ENCODE measurements at regions not wholly inside any gene's neighbourhood (a gene's known extent, or its start where the extent isn't known, plus 50 kb on each side); places are given as distances from the start of the nearest gene placed in this dataset.

- Histone ChIP-seq H3K9me2 (ENCODE audit: insufficient read depth, low read length) (no peaks in the 10 kb centered on the region), H3F3A (ENCODE audit: insufficient read depth, low read length, poor library complexity, severe bottlenecking) (no peaks in the 10 kb centered on the region), H3K27ac (ENCODE audit: low read length) (no peak overlapping the region), H3K9me3 (ENCODE audit: low read length) (no peaks in the 10 kb centered on the region), H3K27me3 (ENCODE audit: insufficient read depth, low read depth, low read length) (no peaks in the 10 kb centered on the region), H3K79me2 (replicated peaks; ENCODE audit: insufficient read depth, low read length) (no peaks in the 10 kb centered on the region), H3K4me3 (ENCODE audit: low read length) (no peak overlapping the region), H3K4me2 (ENCODE audit: low read length) (no peak overlapping the region), H3K36me3 (ENCODE audit: insufficient read depth, low read length) (no peaks in the 10 kb centered on the region), H2AFZ (ENCODE audit: low read depth, low read length) (no peak overlapping the region), H4K20me1 (ENCODE audit: insufficient read depth) (no peaks in the 10 kb centered on the region), H3K9ac (ENCODE audit: low read length) (no peak overlapping the region)
- TF ChIP-seq SMC3 (conservative IDR thresholded peaks at IDR 0.05; ENCODE audit: poor library complexity): no peak
- TF ChIP-seq REST (IDR thresholded peaks at IDR 0.05; ENCODE audit: borderline replicate concordance): no peak
- TF ChIP-seq MXI1 (conservative IDR thresholded peaks at IDR 0.05; ENCODE audit: poor library complexity, severe bottlenecking): no peak
- no peak for TF ChIP-seq POLR2AphosphoS5 (IDR thresholded peaks at IDR 0.05)
- TF ChIP-seq, protein P1, sequence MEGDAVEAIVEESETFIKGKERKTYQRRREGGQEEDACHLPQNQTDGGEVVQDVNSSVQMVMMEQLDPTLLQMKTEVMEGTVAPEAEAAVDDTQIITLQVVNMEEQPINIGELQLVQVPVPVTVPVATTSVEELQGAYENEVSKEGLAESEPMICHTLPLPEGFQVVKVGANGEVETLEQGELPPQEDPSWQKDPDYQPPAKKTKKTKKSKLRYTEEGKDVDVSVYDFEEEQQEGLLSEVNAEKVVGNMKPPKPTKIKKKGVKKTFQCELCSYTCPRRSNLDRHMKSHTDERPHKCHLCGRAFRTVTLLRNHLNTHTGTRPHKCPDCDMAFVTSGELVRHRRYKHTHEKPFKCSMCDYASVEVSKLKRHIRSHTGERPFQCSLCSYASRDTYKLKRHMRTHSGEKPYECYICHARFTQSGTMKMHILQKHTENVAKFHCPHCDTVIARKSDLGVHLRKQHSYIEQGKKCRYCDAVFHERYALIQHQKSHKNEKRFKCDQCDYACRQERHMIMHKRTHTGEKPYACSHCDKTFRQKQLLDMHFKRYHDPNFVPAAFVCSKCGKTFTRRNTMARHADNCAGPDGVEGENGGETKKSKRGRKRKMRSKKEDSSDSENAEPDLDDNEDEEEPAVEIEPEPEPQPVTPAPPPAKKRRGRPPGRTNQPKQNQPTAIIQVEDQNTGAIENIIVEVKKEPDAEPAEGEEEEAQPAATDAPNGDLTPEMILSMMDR (IDR thresholded peaks at IDR 0.05; ENCODE audit: poor library complexity, severe bottlenecking): no peak
- TF ChIP-seq RAD21 (conservative IDR thresholded peaks at IDR 0.05): no peak
- no peak for TF ChIP-seq EP300 (conservative IDR thresholded peaks at IDR 0.05; ENCODE audit: poor library complexity, severe bottlenecking)
- TF ChIP-seq TAF1 (IDR thresholded peaks at IDR 0.05; ENCODE audit: low read depth): no peak
- no peak for TF ChIP-seq EZH2 (IDR thresholded peaks at IDR 0.05; ENCODE audit: borderline replicate concordance, insufficient read depth, low read length, poor library complexity, severe bottlenecking)
Observed at GRCh38 chr7:41037691-41038090, 665.2 kb downstream of the INHBA start.

GRCh38 chr7:41035794-41036193 lies 667.1 kb downstream of the INHBA start:
- H3K36me3 ChIP-seq (ENCODE audit: insufficient read depth, low read length): no peaks in the 10 kb centered on the region
- no peak overlapping the region for H3K4me3 ChIP-seq (ENCODE audit: low read length)
- no peak for TF ChIP-seq EP300 (conservative IDR thresholded peaks at IDR 0.05; ENCODE audit: poor library complexity, severe bottlenecking)
- no peak for TF ChIP-seq RAD21 (conservative IDR thresholded peaks at IDR 0.05)
- TF ChIP-seq MXI1 (conservative IDR thresholded peaks at IDR 0.05; ENCODE audit: poor library complexity, severe bottlenecking): no peak
- no peak for TF ChIP-seq SMC3 (conservative IDR thresholded peaks at IDR 0.05; ENCODE audit: poor library complexity)
- no peak for TF ChIP-seq POLR2AphosphoS5 (IDR thresholded peaks at IDR 0.05)
- TF ChIP-seq, protein P1 (IDR thresholded peaks at IDR 0.05; ENCODE audit: poor library complexity, severe bottlenecking): no peak
- TF ChIP-seq TAF1 (IDR thresholded peaks at IDR 0.05; ENCODE audit: low read depth): no peak
- H3K9ac ChIP-seq (ENCODE audit: low read length): no peak overlapping the region
- no peaks in the 10 kb centered on the region for H3K9me2 ChIP-seq (ENCODE audit: insufficient read depth, low read length)
- H3F3A ChIP-seq (ENCODE audit: insufficient read depth, low read length, poor library complexity, severe bottlenecking): no peaks in the 10 kb centered on the region
- no peaks in the 10 kb centered on the region for H3K79me2 ChIP-seq (replicated peaks; ENCODE audit: insufficient read depth, low read length)
- no peak overlapping the region for H3K27ac ChIP-seq (ENCODE audit: low read length)
- H3K9me3 ChIP-seq (ENCODE audit: low read length): no peaks in the 10 kb centered on the region
- H3K27me3 ChIP-seq (ENCODE audit: insufficient read depth, low read depth, low read length): no peaks in the 10 kb centered on the region
- H2AFZ ChIP-seq (ENCODE audit: low read depth, low read length): no peak overlapping the region
- no peak overlapping the region for H3K4me2 ChIP-seq (ENCODE audit: low read length)
- no peaks in the 10 kb centered on the region for H4K20me1 ChIP-seq (ENCODE audit: insufficient read depth)

All from neural cell (in vitro differentiated cells).